ENCODE measurements at regions not wholly inside any gene's neighbourhood (a gene's known extent, or its start where the extent isn't known, plus 50 kb on each side); places are given as distances from the start of the nearest gene placed in this dataset.

- DNase-seq (ENCODE audit: insufficient read length, low spot score) (no peak), FAIRE-seq (no peak)
- TF ChIP-seq POLR2A (IDR thresholded peaks at IDR 0.05; ENCODE audit: low read depth, low read length) = no peak
Measured at GRCh38 chr1:5324883-5325282, 667.3 kb downstream of the NPHP4 start.

GRCh38 chr1:5318143-5318816 lies 663.9 kb downstream of the AJAP1 start:
- FAIRE-seq (no peak), DNase-seq (ENCODE audit: insufficient read length, low spot score) (no peak)
- no peak for TF ChIP-seq POLR2A (IDR thresholded peaks at IDR 0.05; ENCODE audit: low read depth, low read length)

GRCh38 chr1:5317391-5317790 lies 663.0 kb downstream of the AJAP1 start:
- no peak for TF ChIP-seq POLR2A (IDR thresholded peaks at IDR 0.05; ENCODE audit: low read depth, low read length)
- DNase-seq (ENCODE audit: insufficient read length, low spot score) (no peak), FAIRE-seq (no peak)

- FAIRE-seq (no peak), DNase-seq (ENCODE audit: insufficient read length, low spot score) (no peak)
- no peak for TF ChIP-seq POLR2A (IDR thresholded peaks at IDR 0.05; ENCODE audit: low read depth, low read length)
Measured at GRCh38 chr1:5312862-5313261, 658.5 kb downstream of the AJAP1 start.

- FAIRE-seq = no peak
- DNase-seq (ENCODE audit: insufficient read length, low spot score) = no peak
- TF ChIP-seq POLR2A (IDR thresholded peaks at IDR 0.05; ENCODE audit: low read depth, low read length) = no peak
Measured at GRCh38 chr1:5312293-5312674, 657.9 kb downstream of the AJAP1 start.

GRCh38 chr1:5311634-5312292 lies 657.4 kb downstream of the AJAP1 start:
- no peak for DNase-seq (ENCODE audit: insufficient read length, low spot score)
- FAIRE-seq = no peak
- no peak for TF ChIP-seq POLR2A (IDR thresholded peaks at IDR 0.05; ENCODE audit: low read depth, low read length)

GRCh38 chr1:5311147-5311546 lies 656.7 kb downstream of the AJAP1 start:
- TF ChIP-seq POLR2A (IDR thresholded peaks at IDR 0.05; ENCODE audit: low read depth, low read length) = no peak
- no peak for DNase-seq (ENCODE audit: insufficient read length, low spot score)
- no peak for FAIRE-seq

- TF ChIP-seq POLR2A (IDR thresholded peaks at IDR 0.05; ENCODE audit: low read depth, low read length) = no peak
- FAIRE-seq (no peak), DNase-seq (ENCODE audit: insufficient read length, low spot score) (no peak)
Measured at GRCh38 chr1:5308249-5308648, 653.8 kb downstream of the AJAP1 start.

- FAIRE-seq = no peak
- TF ChIP-seq POLR2A (IDR thresholded peaks at IDR 0.05; ENCODE audit: low read depth, low read length) = no peak
- DNase-seq (ENCODE audit: insufficient read length, low spot score) = no peak
Measured at GRCh38 chr1:5304702-5305101, 650.3 kb downstream of the AJAP1 start.

- DNase-seq (ENCODE audit: insufficient read length, low spot score) (no peak), FAIRE-seq (no peak)
- TF ChIP-seq POLR2A (IDR thresholded peaks at IDR 0.05; ENCODE audit: low read depth, low read length) = no peak
Measured at GRCh38 chr1:5298376-5298775, 644.0 kb downstream of the AJAP1 start.

GRCh38 chr1:5297886-5298239 lies 643.5 kb downstream of the AJAP1 start:
- TF ChIP-seq POLR2A (IDR thresholded peaks at IDR 0.05; ENCODE audit: low read depth, low read length) = no peak
- no peak for DNase-seq (ENCODE audit: insufficient read length, low spot score)
- FAIRE-seq = no peak

- TF ChIP-seq POLR2A (IDR thresholded peaks at IDR 0.05; ENCODE audit: low read depth, low read length) = no peak
- no peak for DNase-seq (ENCODE audit: insufficient read length, low spot score)
- no peak for FAIRE-seq
Measured at GRCh38 chr1:5297180-5297885, 642.9 kb downstream of the AJAP1 start.

GRCh38 chr1:5296557-5297179 lies 642.3 kb downstream of the AJAP1 start:
- DNase-seq (ENCODE audit: insufficient read length, low spot score) = no peak
- TF ChIP-seq POLR2A (IDR thresholded peaks at IDR 0.05; ENCODE audit: low read depth, low read length) = no peak
- no peak for FAIRE-seq

GRCh38 chr1:5296095-5296494 lies 641.7 kb downstream of the AJAP1 start:
- FAIRE-seq = no peak
- no peak for TF ChIP-seq POLR2A (IDR thresholded peaks at IDR 0.05; ENCODE audit: low read depth, low read length)

More at GRCh38 chr1:5296095-5296494, 641.7 kb downstream of the AJAP1 start:
- DNase-seq (ENCODE audit: insufficient read length, low spot score) = no peak
